ENCODE measurements at regions not wholly inside any gene's neighbourhood (a gene's known extent, or its start where the extent isn't known, plus 50 kb on each side); places are given as distances from the start of the nearest gene placed in this dataset.

DNA sequence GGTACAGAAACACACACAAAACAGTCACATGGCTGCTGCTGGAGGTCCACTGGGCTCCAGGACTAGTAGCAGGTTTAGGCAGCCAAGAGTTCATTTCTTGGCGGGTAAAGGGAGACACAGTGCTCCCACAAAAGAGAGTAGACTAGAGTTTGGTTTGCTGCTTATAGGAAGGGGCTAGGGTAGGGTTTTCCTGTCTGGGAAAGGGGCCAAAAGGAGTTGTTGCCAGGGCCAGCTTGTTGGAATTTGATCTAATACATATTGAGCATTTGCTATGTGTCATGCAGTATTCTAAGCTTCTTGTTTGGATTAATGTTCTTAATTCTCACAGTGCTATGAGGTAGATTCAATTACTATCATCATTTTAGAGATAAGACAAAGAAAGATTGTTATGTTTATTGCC, 195.1 kb upstream of the PLET1 start:
- TF ChIP-seq, protein P1, sequence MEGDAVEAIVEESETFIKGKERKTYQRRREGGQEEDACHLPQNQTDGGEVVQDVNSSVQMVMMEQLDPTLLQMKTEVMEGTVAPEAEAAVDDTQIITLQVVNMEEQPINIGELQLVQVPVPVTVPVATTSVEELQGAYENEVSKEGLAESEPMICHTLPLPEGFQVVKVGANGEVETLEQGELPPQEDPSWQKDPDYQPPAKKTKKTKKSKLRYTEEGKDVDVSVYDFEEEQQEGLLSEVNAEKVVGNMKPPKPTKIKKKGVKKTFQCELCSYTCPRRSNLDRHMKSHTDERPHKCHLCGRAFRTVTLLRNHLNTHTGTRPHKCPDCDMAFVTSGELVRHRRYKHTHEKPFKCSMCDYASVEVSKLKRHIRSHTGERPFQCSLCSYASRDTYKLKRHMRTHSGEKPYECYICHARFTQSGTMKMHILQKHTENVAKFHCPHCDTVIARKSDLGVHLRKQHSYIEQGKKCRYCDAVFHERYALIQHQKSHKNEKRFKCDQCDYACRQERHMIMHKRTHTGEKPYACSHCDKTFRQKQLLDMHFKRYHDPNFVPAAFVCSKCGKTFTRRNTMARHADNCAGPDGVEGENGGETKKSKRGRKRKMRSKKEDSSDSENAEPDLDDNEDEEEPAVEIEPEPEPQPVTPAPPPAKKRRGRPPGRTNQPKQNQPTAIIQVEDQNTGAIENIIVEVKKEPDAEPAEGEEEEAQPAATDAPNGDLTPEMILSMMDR (conservative IDR thresholded peaks at IDR 0.05 in 1 of 2, IDR thresholded peaks at IDR 0.05 in 1 of 2; ENCODE audit: extremely low read depth in 1 of 2, insufficient read depth in 1 of 2, low read depth in 1 of 2, low read length in 2 of 2), result no peak
- no peak for TF ChIP-seq EZH2 (IDR thresholded peaks at IDR 0.05; ENCODE audit: borderline replicate concordance, low read length)
